GM12875 (cell line): ENCODE measurements at regions not wholly inside any gene's neighbourhood (a gene's known extent, or its start where the extent isn't known, plus 50 kb on each side); places are given as distances from the start of the nearest gene placed in this dataset.

Experiments used
- H3K4me3 ChIP-seq: one replicate; pipeline ENCODE4 v1.5.1; 2011; ENCODE audit warnings: low read depth, low read length, control low read depth
- TF ChIP-seq, protein P1 (sequence below): IDR thresholded peaks from 2 replicates; pipeline ENCODE4 v1.5.1; 2011; ENCODE audit warnings: low read depth, mild to moderate bottlenecking, control low read depth, inconsistent platforms, low read length, moderate library complexity, borderline replicate concordance; ENCODE audit not compliant: insufficient read depth

DNA sequence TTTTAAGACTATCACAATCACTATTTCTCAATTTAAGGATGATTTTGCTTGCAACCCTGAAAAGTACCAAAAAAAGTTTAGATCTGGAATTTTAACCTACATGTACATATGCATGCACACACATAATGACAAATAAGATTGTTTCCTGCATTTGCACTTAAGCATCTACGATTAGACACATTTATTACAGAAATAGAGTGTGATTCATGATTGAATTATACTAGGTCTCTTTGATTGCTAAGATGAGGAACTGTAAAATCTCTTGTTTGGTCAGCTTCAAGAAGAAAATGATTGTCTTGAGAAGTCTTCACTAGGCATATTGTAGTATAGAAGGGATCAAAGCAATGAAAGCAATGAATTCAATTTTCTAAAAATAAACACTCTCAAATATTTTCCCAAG lies 185.9 kb upstream of the AGR3 start:
- TF ChIP-seq, protein P1, sequence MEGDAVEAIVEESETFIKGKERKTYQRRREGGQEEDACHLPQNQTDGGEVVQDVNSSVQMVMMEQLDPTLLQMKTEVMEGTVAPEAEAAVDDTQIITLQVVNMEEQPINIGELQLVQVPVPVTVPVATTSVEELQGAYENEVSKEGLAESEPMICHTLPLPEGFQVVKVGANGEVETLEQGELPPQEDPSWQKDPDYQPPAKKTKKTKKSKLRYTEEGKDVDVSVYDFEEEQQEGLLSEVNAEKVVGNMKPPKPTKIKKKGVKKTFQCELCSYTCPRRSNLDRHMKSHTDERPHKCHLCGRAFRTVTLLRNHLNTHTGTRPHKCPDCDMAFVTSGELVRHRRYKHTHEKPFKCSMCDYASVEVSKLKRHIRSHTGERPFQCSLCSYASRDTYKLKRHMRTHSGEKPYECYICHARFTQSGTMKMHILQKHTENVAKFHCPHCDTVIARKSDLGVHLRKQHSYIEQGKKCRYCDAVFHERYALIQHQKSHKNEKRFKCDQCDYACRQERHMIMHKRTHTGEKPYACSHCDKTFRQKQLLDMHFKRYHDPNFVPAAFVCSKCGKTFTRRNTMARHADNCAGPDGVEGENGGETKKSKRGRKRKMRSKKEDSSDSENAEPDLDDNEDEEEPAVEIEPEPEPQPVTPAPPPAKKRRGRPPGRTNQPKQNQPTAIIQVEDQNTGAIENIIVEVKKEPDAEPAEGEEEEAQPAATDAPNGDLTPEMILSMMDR: no peak
- no peak overlapping the region for H3K4me3 ChIP-seq

GRCh38 chr7:17069146-17069545 lies 187.4 kb upstream of the AGR3 start:
- TF ChIP-seq, protein P1: no peak
- no peak overlapping the region for H3K4me3 ChIP-seq

- no peak overlapping the region for H3K4me3 ChIP-seq
- TF ChIP-seq, protein P1: no peak
Observed at GRCh38 chr7:17070231-17070708, 188.5 kb upstream of the AGR3 start.

DNA sequence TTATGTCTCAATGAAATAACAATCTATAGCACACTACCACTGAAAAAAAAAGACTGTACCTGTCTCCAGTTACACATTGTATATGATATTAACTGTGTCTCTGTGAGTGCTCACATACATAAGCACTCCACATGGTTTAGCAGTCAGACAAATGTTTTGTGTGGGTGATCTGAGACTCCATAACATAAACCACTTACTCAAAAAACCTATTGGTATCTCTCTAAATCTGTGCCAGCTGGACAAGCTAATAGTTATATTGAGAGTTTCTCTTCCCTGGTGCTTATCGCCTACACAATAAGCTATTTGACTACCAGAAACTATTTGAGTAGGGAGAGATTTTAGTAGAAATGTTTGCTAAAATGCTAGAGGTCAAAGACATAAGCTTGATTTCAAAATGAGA lies 190.1 kb upstream of the AGR3 start:
- TF ChIP-seq, protein P1: no peak
- no peak overlapping the region for H3K4me3 ChIP-seq

DNA sequence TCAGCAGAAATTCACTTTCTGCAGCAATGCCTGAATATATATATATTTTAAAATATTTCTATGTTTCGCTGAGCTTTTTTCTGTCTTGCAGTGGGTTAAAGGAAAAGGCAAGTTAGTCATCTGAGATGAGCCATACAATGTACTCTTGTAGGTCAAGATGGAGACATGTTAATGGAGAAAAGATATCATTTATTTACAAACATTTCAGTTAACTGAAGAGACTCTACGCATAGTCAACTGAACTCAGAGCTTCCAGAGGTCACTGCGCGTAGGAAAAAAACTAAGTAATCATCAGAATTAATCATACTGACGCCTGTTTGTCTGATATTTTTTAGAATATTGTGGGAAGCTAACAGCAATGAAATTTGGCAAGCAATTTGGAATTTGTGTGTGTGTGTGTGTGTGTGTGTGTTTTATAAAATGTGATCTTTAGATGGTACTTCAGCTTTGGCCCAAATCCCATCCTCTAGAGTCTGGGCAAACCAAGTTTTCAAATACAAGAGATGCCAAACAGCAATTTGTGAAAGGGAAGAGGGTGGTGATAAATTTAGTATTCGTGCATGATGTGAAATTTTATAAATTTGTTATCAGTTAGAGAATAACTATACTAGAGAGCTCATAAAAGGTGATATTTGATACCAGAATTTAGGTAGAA lies 193.9 kb upstream of the AGR3 start:
- TF ChIP-seq, protein P1: no peak
- H3K4me3 ChIP-seq: no peak overlapping the region

- H3K4me3 ChIP-seq: no peak overlapping the region
- TF ChIP-seq, protein P1: no peak
Observed at GRCh38 chr7:17078298-17078697, 196.5 kb upstream of the AGR3 start.

DNA sequence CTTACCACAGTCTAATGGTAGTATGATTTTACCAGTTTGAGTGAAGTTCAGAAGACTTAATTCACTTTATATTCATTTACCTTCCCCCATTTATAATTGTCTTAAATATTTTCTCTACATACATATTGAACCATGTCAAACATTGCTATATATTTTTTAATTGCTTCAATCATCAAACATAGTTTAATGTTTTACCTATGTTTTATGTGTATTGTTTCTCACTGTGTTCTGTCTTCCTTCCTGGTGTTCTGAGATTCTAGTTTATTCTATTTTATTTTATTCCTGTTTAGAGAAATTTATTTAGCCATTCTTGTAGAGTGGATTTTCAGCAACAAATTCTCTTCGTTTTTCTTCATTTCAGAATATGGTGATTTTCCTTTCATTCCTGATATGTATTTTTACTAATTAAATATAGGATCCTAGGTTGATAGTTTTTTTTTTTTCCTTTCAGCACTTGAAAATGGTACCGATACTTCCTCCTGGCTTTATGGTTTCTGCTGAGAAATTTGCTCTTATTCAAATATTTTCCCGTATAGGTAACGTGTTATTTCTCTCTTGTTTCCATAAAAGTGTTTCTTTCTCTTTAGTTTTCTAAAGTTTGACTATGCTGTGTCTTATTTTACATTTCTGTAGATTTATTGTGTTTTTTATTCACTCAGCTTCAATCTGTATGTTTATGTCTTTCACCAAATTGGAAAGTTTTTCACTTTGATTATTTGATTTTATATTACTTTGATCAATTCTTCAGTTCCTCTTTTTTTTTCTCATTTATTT lies 201.8 kb upstream of the AGR3 start:
- TF ChIP-seq, protein P1: no peak
- no peak overlapping the region for H3K4me3 ChIP-seq
